ENCODE measurements at regions not wholly inside any gene's neighbourhood (a gene's known extent, or its start where the extent isn't known, plus 50 kb on each side); places are given as distances from the start of the nearest gene placed in this dataset.
A peak's percentile ranks its signal among the peaks of the same experiment; 100 is the strongest.

DNA sequence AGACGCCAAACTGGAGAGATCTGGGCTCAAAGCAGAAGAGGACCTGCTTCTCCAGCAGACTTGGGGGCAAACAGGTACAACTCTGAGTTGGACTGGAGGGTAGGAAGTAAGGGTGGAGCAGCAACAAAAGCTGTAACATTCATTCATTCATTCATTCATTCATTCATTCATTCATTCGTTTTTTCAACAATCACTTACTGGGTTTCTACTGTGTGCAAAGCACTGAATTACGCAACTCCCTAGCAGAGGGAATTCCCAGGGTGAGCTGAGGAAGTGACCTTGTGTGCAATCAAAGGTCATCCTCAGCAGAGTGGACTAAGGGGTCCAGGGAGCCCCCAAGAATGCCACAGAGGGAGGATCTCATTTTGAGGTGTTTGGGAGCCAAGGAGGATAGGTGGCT is 231.1 kb upstream of the SDK2 start:
- Histone ChIP-seq H3K27ac (ENCODE audit: low read depth, low read length) (no peak overlapping the region), H3K9me3 (ENCODE audit: insufficient read depth in 2 of 2, low read depth in 1 of 2, low read length in 1 of 2) (no peaks in the 10 kb centered on the region), H4K5ac (ENCODE audit: insufficient read length, low read depth, low read length) (no peak overlapping the region), H4K91ac (replicated peaks; ENCODE audit: insufficient read length, low read length) (no peak overlapping the region), H3K9ac (replicated peaks in 1 of 4; ENCODE audit: extremely low read depth in 1 of 4, low read depth in 3 of 4, low read length in 3 of 4) (no peak overlapping the region), H3K36me3 (ENCODE audit: control insufficient read depth in 2 of 4, insufficient read depth in 4 of 4, low read length in 3 of 4) (no peaks in the 10 kb centered on the region), H3K79me1 (ENCODE audit: low read depth, low read length) (no peaks in the 10 kb centered on the region), H3K4ac (replicated peaks; ENCODE audit: insufficient read length, low read depth, low read length) (no peak overlapping the region), H2BK20ac (ENCODE audit: low read length) (no peak overlapping the region), H2AK5ac (ENCODE audit: low read depth, low read length) (0 out of 2 replicates have a peak overlapping the region, but pooled peaks have one; percentile 53), H4K8ac (ENCODE audit: extremely low read depth, insufficient read depth, low read length) (no peak overlapping the region), H3K4me1 (replicated peaks in 1 of 4; ENCODE audit: control insufficient read depth in 3 of 4, insufficient read depth in 4 of 4, low read length in 3 of 4) (peaks cover 0 to 2% (median 0%) of the 10 kb centered on the region in 4 experiments; a peak in 2 of 7 replicates), H3K79me2 (ENCODE audit: control insufficient read depth in 1 of 2, insufficient read depth in 2 of 2, low read length in 2 of 2) (no peaks in the 10 kb centered on the region), H3K4me3 (ENCODE audit: extremely low read depth in 1 of 4, insufficient read depth in 2 of 4, low read depth in 3 of 4, low read length in 4 of 4) (no peak overlapping the region), H3K18ac (ENCODE audit: extremely low read depth, low read length) (no peak overlapping the region), H2BK5ac (ENCODE audit: low read depth, low read length) (no peak overlapping the region), H2BK12ac (ENCODE audit: low read depth, low read length) (no peak overlapping the region), H3K23ac (ENCODE audit: insufficient read length) (no peak overlapping the region), H2BK120ac (replicated peaks; ENCODE audit: low read depth, low read length) (no peak overlapping the region), H3K4me2 (ENCODE audit: insufficient read depth in 1 of 2, low read depth in 2 of 2, low read length in 2 of 2) (no peak overlapping the region), H3K27me3 (replicated peaks in 1 of 4; ENCODE audit: control insufficient read depth in 3 of 4, extremely low read depth in 1 of 4, insufficient read depth in 3 of 4, low read length in 3 of 4) (no peaks in the 10 kb centered on the region), H2AFZ (ENCODE audit: low read length) (no peak overlapping the region), H3K14ac (ENCODE audit: insufficient read length) (no peak overlapping the region), H2BK15ac (ENCODE audit: low read length) (no peak overlapping the region), H4K20me1 (replicated peaks in 1 of 2; ENCODE audit: control insufficient read depth in 1 of 2, insufficient read depth in 2 of 2, low read length in 2 of 2) (no peaks in the 10 kb centered on the region), H3K56ac (replicated peaks; ENCODE audit: insufficient read length, low read depth, low read length) (no peak overlapping the region), H3K23me2 (ENCODE audit: low read depth, low read length) (no peaks in the 10 kb centered on the region; the same call in 1 of the 2 replicates)
- no peak for DNase-seq (ENCODE audit: low read depth in 1 of 2, low spot score in 2 of 2)
- FAIRE-seq: no peak
- WGBS, 2 experiments (ENCODE audit: extremely low coverage in 1 of 2, insufficient coverage in 1 of 2, insufficient read length in 1 of 2, insufficient replicate concordance in 2 of 2, low coverage in 1 of 2, low lambda C conversion rate in 2 of 2, missing lambda C conversion rate in 1 of 2): 60% methylated on average over 3 of the region's 3 CpGs; no CpG with 5 or more reads in 1 of the 2 experiments
- TF ChIP-seq ASH2L (IDR thresholded peaks at IDR 0.05; ENCODE audit: low read length) (no peak), SIX5 (IDR thresholded peaks at IDR 0.05; ENCODE audit: low read depth, low read length) (no peak), SIN3A (conservative IDR thresholded peaks at IDR 0.05 in 1 of 2, IDR thresholded peaks at IDR 0.05 in 1 of 2; ENCODE audit: low read depth in 1 of 2, low read length in 2 of 2) (no peak), TAF1 (IDR thresholded peaks at IDR 0.05; ENCODE audit: low read depth, low read length) (no peak), CEBPB (IDR thresholded peaks at IDR 0.05; ENCODE audit: low read depth, low read length) (peak; percentile 60; the same call in 1 of the 2 replicates)
- POLR2A ChIA-PET (ENCODE audit: partially characterized antibody): interaction anchor here (0.6 kb wide), 1 partner anchor 131 kb away, joined by 3 read pairs; no protein-coding TSS in a partner anchor
- CTCF ChIA-PET (ENCODE audit: partially characterized antibody): no interaction called here
